Neural progenitor cell (in vitro differentiated cells): ENCODE measurements at regions not wholly inside any gene's neighbourhood (a gene's known extent, or its start where the extent isn't known, plus 50 kb on each side); places are given as distances from the start of the nearest gene placed in this dataset.

Experiments used
- DNase-seq: peaks from one replicate; pipeline ENCODE4 v3.0.0-alpha.2; 2016; ENCODE audit warnings: low spot score
- H2AFZ ChIP-seq: fragments of 200-600 bp; sonication (generic); replicated peaks from 2 replicates; pipeline ENCODE4 v1.6.1; 2016; ENCODE audit warnings: antibody characterized with exemption
- H3F3A ChIP-seq: fragments of 200-600 bp; sonication (generic); 2 replicates; pipeline ENCODE4 v1.6.1; 2016; ENCODE audit warnings: antibody characterized with exemption, low read depth
- H3K27ac ChIP-seq: fragments of 200-600 bp; sonication (generic); 2 replicates; pipeline ENCODE4 v1.5.1; 2016; ENCODE audit warnings: mild to moderate bottlenecking
- H3K27me3 ChIP-seq: fragments of 200-600 bp; sonication (generic); 2 replicates; pipeline ENCODE4 v1.6.1; 2016; ENCODE audit warnings: mild to moderate bottlenecking, moderate library complexity
- H3K36me3 ChIP-seq: fragments of 200-600 bp; sonication (generic); 2 replicates; pipeline ENCODE4 v1.5.1; 2016
- H3K4me1 ChIP-seq: fragments of 200-600 bp; sonication (generic); 2 replicates; pipeline ENCODE4 v1.6.1; 2016; ENCODE audit warnings: mixed run types
- H3K4me2 ChIP-seq: fragments of 200-600 bp; sonication (generic); 2 replicates; pipeline ENCODE4 v1.6.1; 2016
- H3K4me3 ChIP-seq: fragments of 200-600 bp; sonication (generic); 2 replicates; pipeline ENCODE4 v1.5.1; 2016
- H3K79me2 ChIP-seq: fragments of 200-600 bp; sonication (generic); 2 replicates; pipeline ENCODE4 v1.6.1; 2016; ENCODE audit warnings: low read depth
- H3K9ac ChIP-seq: fragments of 200-600 bp; sonication (generic); 2 replicates; pipeline ENCODE4 v1.6.1; 2016
- H3K9me3 ChIP-seq: fragments of 200-600 bp; sonication (generic); 2 replicates; pipeline ENCODE4 v1.5.1; 2016; ENCODE audit warnings: low read depth
- H4K20me1 ChIP-seq: fragments of 200-600 bp; sonication (generic); 2 replicates; pipeline ENCODE4 v1.6.1; 2016; ENCODE audit warnings: low read depth
- H3K27ac Mint-ChIP-seq: 3 replicates; pipeline ENCODE4 v1.8.0; 2021; ENCODE audit warnings: mixed read lengths
- H3K27me3 Mint-ChIP-seq: 2 replicates; pipeline ENCODE4 v1.8.0; 2022; ENCODE audit warnings: low read depth, mild to moderate bottlenecking, inconsistent platforms, moderate library complexity, mixed read lengths; ENCODE audit not compliant: insufficient read depth
- H3K36me3 Mint-ChIP-seq: 3 replicates; pipeline ENCODE4 v1.8.0; 2021; ENCODE audit warnings: mixed read lengths
- H3K4me1 Mint-ChIP-seq: 3 replicates; pipeline ENCODE4 v1.8.0; 2021; ENCODE audit warnings: mixed read lengths
- H3K4me3 Mint-ChIP-seq: 3 replicates; pipeline ENCODE4 v1.8.0; 2021; ENCODE audit warnings: mild to moderate bottlenecking, moderate library complexity, mixed read lengths
- H3K9me3 Mint-ChIP-seq: 3 replicates; pipeline ENCODE4 v1.8.0; 2020; ENCODE audit warnings: mixed read lengths
- CTCF ChIP-seq: fragments of 200-600 bp; sonication (generic); IDR thresholded peaks from 2 replicates; pipeline ENCODE4 v1.5.1; 2017; ENCODE audit warnings: antibody characterized with exemption, mild to moderate bottlenecking
- EZH2 ChIP-seq: fragments of 200-600 bp; sonication (generic); IDR thresholded peaks from 2 replicates; pipeline ENCODE4 v1.6.1; 2017; ENCODE audit warnings: antibody characterized with exemption, mild to moderate bottlenecking, moderate library complexity
- EZH2phosphoT487 ChIP-seq: fragments of 200-600 bp; sonication (generic); IDR thresholded peaks from 2 replicates; pipeline ENCODE4 v1.6.1; 2017; ENCODE audit warnings: antibody characterized with exemption

GRCh38 chr2:215514516-215514915, 78.6 kb upstream of the FN1 start:
- Histone ChIP-seq H4K20me1 (no peaks in the 10 kb centered on the region), H3K9ac (no peak overlapping the region), H3K36me3 (no peaks in the 10 kb centered on the region), H3K79me2 (no peaks in the 10 kb centered on the region), H3K27ac (no peak overlapping the region), H3K4me1 (no peaks in the 10 kb centered on the region), H3K4me3 (no peak overlapping the region), H3F3A (no peaks in the 10 kb centered on the region), H3K27me3 (no peaks in the 10 kb centered on the region), H3K4me2 (no peak overlapping the region), H3K9me3 (no peaks in the 10 kb centered on the region), H2AFZ (no peak overlapping the region)
- no peak for DNase-seq
- H3K4me3 Mint-ChIP-seq, result no peak overlapping the region
- no peaks in the 10 kb centered on the region for H3K27me3 Mint-ChIP-seq
- no peaks in the 10 kb centered on the region for H3K9me3 Mint-ChIP-seq
- TF ChIP-seq EZH2 (no peak), CTCF (no peak), EZH2phosphoT487 (no peak)
- H3K36me3 Mint-ChIP-seq, result no peaks in the 10 kb centered on the region
- H3K4me1 Mint-ChIP-seq, result no peaks in the 10 kb centered on the region
- H3K27ac Mint-ChIP-seq, result peak overlapping the region; percentile 8

DNA sequence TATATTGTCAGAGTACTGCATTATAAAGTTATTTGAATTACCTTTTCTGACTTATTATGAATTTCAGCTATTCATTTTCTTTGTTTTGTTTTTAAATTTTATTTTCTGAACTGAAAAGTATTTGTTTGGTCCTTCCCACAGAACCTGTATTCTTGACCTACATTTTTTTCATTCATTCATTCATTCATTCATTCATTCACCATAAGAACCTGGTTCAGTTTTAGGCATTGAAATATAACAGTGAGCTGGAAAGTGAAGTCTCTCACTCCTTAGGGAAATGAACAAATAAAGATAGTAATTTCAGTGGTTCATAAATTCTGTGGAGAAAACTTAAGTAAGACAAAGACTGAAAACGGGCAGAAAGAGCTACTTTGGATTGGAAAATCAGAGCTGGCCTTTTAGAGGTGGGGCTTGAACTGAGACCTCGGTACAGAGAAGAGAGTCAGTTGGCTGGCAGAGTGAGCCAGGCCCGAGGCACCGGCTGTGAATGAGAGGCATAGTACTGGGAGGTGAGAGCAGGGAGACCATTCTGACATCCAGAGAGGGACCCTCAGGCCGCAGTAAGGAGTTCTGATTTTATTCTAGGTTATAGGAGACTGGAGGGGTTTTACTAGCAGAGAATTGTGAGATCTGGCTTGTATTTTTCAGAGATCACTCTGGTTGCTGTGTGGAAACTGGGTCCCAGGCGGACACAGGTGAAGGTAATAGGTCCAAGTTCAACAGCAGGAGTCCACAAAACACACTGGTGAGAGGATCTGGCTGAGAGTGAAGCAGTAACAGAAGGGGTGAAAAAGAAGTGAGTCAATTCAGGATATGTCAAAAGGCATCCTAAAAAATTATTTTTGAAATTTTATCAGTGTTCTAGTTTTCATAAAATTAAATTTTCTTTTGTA, 75.8 kb upstream of the FN1 start:
- Histone ChIP-seq H3K9ac (no peak overlapping the region), H3K27ac (no peak overlapping the region), H3K4me1 (no peaks in the 10 kb centered on the region), H3K9me3 (no peaks in the 10 kb centered on the region), H3K27me3 (no peaks in the 10 kb centered on the region), H3F3A (no peaks in the 10 kb centered on the region), H3K4me2 (no peak overlapping the region), H3K36me3 (no peaks in the 10 kb centered on the region), H2AFZ (no peak overlapping the region), H4K20me1 (no peaks in the 10 kb centered on the region), H3K4me3 (no peak overlapping the region), H3K79me2 (no peaks in the 10 kb centered on the region)
- Mint-ChIP-seq H3K4me3 (no peak overlapping the region), H3K27me3 (no peaks in the 10 kb centered on the region), H3K9me3 (no peaks in the 10 kb centered on the region), H3K36me3 (no peaks in the 10 kb centered on the region), H3K27ac (no peak overlapping the region), H3K4me1 (peaks cover 11% of the 10 kb centered on the region)
- no peak for DNase-seq
- TF ChIP-seq EZH2phosphoT487 (no peak), EZH2 (no peak)

DNA sequence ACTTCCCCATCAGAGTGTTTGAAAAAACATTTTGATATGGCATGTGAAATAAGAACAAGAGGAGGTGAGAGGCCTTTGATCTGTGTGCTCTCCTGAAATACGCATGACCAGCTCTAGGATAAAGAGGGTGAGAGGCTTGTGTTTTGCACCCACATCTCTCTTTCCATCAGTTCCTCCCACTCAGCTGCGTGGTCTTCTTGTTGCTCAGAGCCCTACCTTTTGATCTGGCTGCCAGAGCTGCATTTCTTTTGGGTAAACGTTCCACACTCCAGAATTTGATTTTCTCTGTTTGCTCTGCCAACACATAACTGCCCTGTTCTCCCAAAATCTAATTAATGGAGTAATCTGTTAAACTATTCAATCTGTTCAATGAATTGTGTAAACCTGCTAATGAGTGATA, 72.0 kb upstream of the FN1 start:
- no peak overlapping the region for H3K27ac Mint-ChIP-seq
- H3K4me2 ChIP-seq, result no peak overlapping the region
- TF ChIP-seq EZH2phosphoT487 (no peak), EZH2 (no peak), CTCF (no peak)

DNA sequence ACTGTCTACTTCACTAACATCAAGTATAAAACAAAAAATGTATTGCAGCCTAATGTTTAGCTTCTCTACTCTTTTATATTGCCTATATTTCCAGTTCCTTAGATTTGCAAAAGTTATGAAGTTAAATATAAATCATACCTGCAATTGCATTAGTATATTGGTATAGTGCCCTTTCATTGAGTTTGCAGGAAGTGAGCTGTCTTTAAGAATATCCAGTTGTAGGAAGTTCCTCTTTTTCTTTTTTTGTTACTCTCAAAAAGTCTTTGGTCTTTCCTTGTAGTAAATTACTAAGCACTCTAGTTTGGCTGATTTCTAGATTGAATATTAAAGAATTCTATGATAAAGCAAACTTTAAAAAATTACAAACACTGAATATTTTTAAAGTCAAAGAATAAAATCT, 71.3 kb upstream of the FN1 start:
- Mint-ChIP-seq H3K27ac (no peak overlapping the region), H3K9me3 (no peaks in the 10 kb centered on the region), H3K27me3 (no peaks in the 10 kb centered on the region), H3K36me3 (no peaks in the 10 kb centered on the region), H3K4me3 (no peak overlapping the region), H3K4me1 (peaks cover 14% of the 10 kb centered on the region)
- Histone ChIP-seq H2AFZ (no peak overlapping the region), H3K4me3 (no peak overlapping the region), H3K4me1 (no peaks in the 10 kb centered on the region), H3K79me2 (no peaks in the 10 kb centered on the region), H4K20me1 (no peaks in the 10 kb centered on the region), H3K9ac (no peak overlapping the region), H3K9me3 (no peaks in the 10 kb centered on the region), H3K36me3 (no peaks in the 10 kb centered on the region), H3K4me2 (no peak overlapping the region), H3F3A (no peaks in the 10 kb centered on the region), H3K27me3 (no peaks in the 10 kb centered on the region), H3K27ac (no peak overlapping the region)
- no peak for DNase-seq
- no peak for TF ChIP-seq EZH2
- TF ChIP-seq CTCF, result no peak
- no peak for TF ChIP-seq EZH2phosphoT487

More for the DNA sequence above, 72.0 kb upstream of the FN1 start:
- no peaks in the 10 kb centered on the region for H3K9me3 Mint-ChIP-seq
- no peak for DNase-seq
- H3K4me3 Mint-ChIP-seq, result no peak overlapping the region
- H3K27ac ChIP-seq, result no peak overlapping the region
- no peaks in the 10 kb centered on the region for H3K36me3 ChIP-seq
- H4K20me1 ChIP-seq, result no peaks in the 10 kb centered on the region
- H3K27me3 ChIP-seq, result no peaks in the 10 kb centered on the region
- H3F3A ChIP-seq, result no peaks in the 10 kb centered on the region
- H3K4me1 ChIP-seq, result no peaks in the 10 kb centered on the region
- no peaks in the 10 kb centered on the region for H3K27me3 Mint-ChIP-seq
- no peak overlapping the region for H3K4me3 ChIP-seq
- H2AFZ ChIP-seq, result no peak overlapping the region
- H3K9me3 ChIP-seq, result no peaks in the 10 kb centered on the region
- H3K4me1 Mint-ChIP-seq, result peaks cover 14% of the 10 kb centered on the region
- no peaks in the 10 kb centered on the region for H3K79me2 ChIP-seq
- H3K36me3 Mint-ChIP-seq, result no peaks in the 10 kb centered on the region
- H3K9ac ChIP-seq, result no peak overlapping the region
